ENCODE measurements at regions not wholly inside any gene's neighbourhood (a gene's known extent, or its start where the extent isn't known, plus 50 kb on each side); places are given as distances from the start of the nearest gene placed in this dataset.

GRCh38 chr1:208419746-208420420, 175.7 kb upstream of the PLXNA2 start:
- no peak for DNase-seq (ENCODE audit: low read depth, low spot score)

GRCh38 chr1:208420696-208421095, 176.5 kb upstream of the PLXNA2 start:
- no peak for DNase-seq (ENCODE audit: low read depth, low spot score)

- DNase-seq (ENCODE audit: low read depth, low spot score) = no peak
Measured at GRCh38 chr1:208421486-208421885, 177.3 kb upstream of the PLXNA2 start.

- DNase-seq (ENCODE audit: low read depth, low spot score) = no peak
Measured at GRCh38 chr1:208423526-208423925, 179.3 kb upstream of the PLXNA2 start.

GRCh38 chr1:208425096-208425495, 180.9 kb upstream of the PLXNA2 start:
- no peak for DNase-seq (ENCODE audit: low read depth, low spot score)

GRCh38 chr1:208430220-208430619, 186.0 kb upstream of the PLXNA2 start:
- DNase-seq (ENCODE audit: low read depth, low spot score) = no peak

- no peak for DNase-seq (ENCODE audit: low read depth, low spot score)
Measured at GRCh38 chr1:208431721-208432120, 187.5 kb upstream of the PLXNA2 start.

- DNase-seq (ENCODE audit: low read depth, low spot score) = no peak
Measured at GRCh38 chr1:208432346-208432745, 188.2 kb upstream of the PLXNA2 start.

GRCh38 chr1:208433086-208433485, 188.9 kb upstream of the PLXNA2 start:
- no peak for DNase-seq (ENCODE audit: low read depth, low spot score)

GRCh38 chr1:208433971-208434370, 189.8 kb upstream of the PLXNA2 start:
- no peak for DNase-seq (ENCODE audit: low read depth, low spot score)

- DNase-seq (ENCODE audit: low read depth, low spot score) = no peak
Measured at GRCh38 chr1:208437401-208437800, 193.2 kb upstream of the PLXNA2 start.

- DNase-seq (ENCODE audit: low read depth, low spot score) = no peak
Measured at GRCh38 chr1:208438112-208438699, 194.0 kb upstream of the PLXNA2 start.

GRCh38 chr1:208445758-208446203, 201.6 kb upstream of the PLXNA2 start:
- no peak for DNase-seq (ENCODE audit: low read depth, low spot score)

- no peak for DNase-seq (ENCODE audit: low read depth, low spot score)
Measured at GRCh38 chr1:208446271-208446691, 202.1 kb upstream of the PLXNA2 start.

GRCh38 chr1:208448425-208448824, 204.2 kb upstream of the PLXNA2 start:
- no peak for DNase-seq (ENCODE audit: low read depth, low spot score)

- DNase-seq (ENCODE audit: low read depth, low spot score) = no peak
Measured at GRCh38 chr1:208449951-208450350, 205.8 kb upstream of the PLXNA2 start.

- no peak for DNase-seq (ENCODE audit: low read depth, low spot score)
Measured at GRCh38 chr1:208450958-208451357, 206.8 kb upstream of the PLXNA2 start.

GRCh38 chr1:208455821-208456220, 211.6 kb upstream of the PLXNA2 start:
- no peak for DNase-seq (ENCODE audit: low read depth, low spot score)

GRCh38 chr1:208456487-208456886, 212.3 kb upstream of the PLXNA2 start:
- no peak for DNase-seq (ENCODE audit: low read depth, low spot score)

- no peak for DNase-seq (ENCODE audit: low read depth, low spot score)
Measured at GRCh38 chr1:208460823-208461222, 216.6 kb upstream of the PLXNA2 start.

- DNase-seq (ENCODE audit: low read depth, low spot score) = no peak
Measured at GRCh38 chr1:208461680-208462079, 217.5 kb upstream of the PLXNA2 start.

- no peak for DNase-seq (ENCODE audit: low read depth, low spot score)
Measured at GRCh38 chr1:208462761-208463160, 218.6 kb upstream of the PLXNA2 start.

GRCh38 chr1:208465266-208465665, 221.1 kb upstream of the PLXNA2 start:
- no peak for DNase-seq (ENCODE audit: low read depth, low spot score)

Data from smooth muscle cell of the brain vasculature (primary cell).